HK-2 (cell line): ENCODE measurements at regions not wholly inside any gene's neighbourhood (a gene's known extent, or its start where the extent isn't known, plus 50 kb on each side); places are given as distances from the start of the nearest gene placed in this dataset.

Source experiments
- DNase-seq: peaks from one replicate; pipeline ENCODE4 v3.0.0-alpha.2; 2018; ENCODE audit not compliant: unreplicated experiment

DNA sequence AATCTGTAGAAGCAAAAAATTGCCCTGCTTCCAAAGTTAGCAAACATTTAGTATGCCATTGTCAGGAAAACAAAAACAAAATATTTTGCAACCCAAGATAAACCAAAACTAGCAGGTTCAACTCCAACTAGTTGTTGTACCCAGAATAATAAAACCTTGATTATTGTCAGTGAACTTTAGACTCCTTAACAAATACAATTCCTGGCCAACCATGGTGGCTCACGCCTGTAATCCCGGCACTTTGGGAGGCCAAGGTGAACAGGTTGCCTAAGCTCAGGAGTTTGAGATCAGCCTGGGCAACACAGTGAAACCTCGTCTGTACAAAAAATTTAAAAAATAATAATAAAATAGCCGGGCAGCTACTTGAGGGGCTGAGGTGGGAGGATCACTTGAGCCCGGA, 53.6 kb upstream of the EPCAM start:
- DNase-seq: no peak

DNA sequence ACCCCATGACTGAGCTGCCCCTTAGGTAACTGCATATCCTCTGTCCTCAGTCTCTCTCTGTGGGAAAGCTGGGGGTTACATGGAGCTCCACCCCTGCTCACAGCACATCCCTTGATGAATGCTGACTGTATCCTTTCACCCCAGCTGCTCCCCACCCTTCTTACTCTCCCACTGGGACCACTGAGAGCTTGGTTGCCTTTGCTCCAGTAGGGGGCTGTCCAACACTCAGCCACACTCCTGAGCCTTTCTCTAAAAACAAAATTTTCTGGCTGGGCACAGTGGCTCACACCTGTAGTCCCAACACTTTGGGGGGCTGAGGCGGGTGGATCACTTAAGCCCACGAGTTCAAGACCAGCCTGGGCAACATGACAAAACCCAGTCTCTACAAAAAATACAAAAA, 55.4 kb upstream of the EPCAM start:
- DNase-seq: no peak

DNA sequence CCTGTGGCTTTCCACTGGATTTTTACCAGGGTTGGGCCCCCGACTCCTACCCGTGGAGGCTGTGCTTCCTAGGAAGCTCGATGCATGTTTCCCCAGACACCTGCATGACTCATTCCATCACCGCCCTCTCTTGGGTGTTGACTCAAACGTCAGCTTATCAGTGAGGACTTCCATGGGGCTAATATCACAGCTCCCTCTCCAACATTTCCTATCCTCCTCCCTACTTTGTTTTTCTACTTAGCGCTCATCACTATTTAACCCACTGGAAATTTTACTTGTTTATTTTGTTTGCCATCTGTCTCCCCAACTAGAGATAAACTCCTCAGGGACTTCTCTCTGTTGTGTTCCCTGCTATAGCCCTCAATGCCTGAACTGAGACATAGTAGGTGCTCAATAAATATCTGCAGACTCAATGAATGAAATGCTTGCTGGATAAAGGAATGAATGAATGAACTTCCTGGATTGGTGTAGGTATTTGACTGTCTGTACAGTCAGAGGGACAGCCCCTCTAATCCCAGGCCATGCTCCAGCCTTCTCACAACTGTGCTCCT, 55.9 kb upstream of the EPCAM start:
- DNase-seq: no peak

DNA sequence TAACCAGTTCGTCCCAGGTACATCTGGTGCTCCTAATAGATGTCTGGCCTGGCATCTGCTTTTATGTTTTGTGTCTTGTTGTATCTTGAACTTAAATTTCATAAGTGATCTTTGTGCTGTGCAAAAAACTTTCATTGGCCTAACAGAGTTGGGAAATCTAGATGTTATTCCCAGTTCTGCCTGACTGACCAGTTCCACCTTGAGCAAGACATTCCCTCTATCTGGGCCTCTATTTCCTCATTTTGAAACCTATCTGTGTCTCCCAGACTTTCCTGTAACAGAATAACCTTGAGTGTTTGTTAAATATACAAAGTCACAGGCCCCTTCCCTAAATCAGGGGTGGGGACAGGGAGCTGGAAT, 56.6 kb upstream of the EPCAM start:
- no peak for DNase-seq

DNA sequence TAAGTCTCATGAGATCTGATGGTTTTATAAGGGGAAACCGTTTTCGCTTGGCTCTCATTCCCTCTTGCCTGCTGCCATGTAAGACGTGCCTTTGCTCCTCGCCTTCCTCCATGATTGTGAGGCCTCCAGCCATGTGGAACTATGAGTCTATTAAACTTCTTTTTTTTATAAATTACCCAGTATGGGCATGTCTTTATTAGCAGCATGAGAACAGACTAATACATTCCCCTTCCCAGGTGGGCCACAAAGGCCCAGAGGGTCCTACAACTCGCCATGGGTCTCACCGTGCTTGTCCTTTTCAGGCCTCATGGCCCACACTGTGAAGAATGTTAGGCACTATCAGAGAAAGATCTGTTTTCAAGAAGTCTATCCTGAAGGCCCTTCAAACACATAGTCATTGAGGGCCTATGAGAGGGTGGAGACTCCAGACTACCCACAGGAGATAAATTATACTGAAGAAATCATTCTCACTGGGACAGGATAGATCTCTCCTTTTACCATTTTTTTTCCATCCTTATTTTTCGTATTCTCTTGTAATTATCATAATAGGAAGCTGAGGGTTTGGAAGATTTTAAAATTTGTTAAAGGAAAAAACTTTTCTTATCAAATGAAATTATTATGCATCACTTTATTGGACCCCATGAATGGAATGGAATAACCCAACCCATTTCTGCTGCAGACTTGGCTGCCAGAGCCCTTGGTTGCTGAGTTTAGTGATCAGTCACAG, 57.2 kb upstream of the EPCAM start:
- no peak for DNase-seq

DNA sequence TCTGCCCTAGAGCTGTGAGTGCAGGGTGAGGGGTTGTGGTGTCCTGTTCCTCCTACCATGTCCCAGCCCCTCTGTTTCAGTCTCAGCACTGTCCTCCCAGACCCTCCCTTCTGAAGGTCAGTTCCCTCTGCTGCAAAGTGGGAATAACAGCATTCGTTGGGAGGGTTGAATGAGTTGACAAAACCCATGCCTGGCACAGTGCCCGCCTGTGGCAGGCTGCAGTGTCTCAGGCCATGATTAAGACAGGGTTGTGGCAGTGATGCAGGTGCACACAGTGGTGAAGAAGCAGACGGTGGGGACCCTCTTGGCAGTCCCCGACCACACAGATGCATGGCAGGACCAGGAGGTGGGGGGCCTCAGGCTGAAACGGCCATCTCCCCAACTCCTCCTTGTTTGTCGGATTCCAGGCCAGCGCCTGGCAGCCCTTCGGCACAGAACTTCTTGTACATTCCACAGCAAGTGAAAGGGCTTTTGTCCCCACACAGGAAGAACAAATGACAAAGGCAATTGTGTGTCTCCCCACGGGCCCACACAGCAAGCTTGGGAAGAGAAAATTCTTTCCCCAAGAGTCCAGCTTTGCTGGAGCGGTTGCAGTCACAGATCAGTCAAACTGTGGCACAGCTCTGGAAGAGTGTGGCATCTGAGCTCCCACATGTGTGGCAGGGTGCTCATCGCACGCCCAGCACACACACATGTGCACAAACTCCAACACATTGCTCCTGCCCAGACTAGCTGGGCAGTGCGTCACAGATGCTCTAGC, 58.1 kb upstream of the EPCAM start:
- no peak for DNase-seq

DNA sequence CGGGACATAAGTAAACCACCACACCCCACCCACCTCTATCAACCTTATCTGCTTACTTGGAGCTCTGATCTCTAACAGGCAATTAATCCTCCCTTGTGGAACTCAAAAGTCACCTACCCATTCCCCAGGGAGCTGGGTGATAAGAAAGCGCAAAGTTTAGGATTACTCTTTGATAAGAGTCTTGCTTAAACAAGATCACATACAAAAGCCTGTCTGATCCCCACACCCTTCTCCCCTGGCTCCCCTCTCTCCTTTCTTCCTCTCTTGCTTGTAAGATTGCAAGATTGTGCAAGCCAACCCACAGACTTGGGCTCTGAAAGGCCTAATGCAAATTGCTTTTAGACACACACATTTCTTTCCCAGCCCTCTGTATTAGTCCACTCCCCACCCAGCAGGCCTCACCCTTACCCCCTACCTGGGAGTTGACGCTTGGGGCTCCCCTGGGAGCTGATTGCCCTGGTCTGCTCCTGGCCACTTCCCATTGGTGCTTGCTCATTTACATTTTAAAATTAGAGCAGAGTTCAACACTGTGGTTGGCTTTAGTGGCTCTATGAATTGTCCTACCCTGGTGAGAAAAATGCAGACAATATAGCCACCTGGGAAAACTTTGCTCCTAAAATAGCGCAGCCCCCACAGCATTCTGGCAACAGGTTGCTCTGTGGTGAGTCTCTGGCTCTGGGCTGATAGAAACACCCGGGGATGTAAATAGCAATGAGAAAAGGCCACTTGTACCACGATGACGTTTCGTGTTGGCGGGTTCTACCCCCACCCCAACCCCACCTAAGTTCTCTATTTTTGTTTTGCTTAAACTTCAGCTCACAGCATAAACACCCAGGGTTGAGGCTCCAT, 58.9 kb upstream of the EPCAM start:
- no peak for DNase-seq

DNA sequence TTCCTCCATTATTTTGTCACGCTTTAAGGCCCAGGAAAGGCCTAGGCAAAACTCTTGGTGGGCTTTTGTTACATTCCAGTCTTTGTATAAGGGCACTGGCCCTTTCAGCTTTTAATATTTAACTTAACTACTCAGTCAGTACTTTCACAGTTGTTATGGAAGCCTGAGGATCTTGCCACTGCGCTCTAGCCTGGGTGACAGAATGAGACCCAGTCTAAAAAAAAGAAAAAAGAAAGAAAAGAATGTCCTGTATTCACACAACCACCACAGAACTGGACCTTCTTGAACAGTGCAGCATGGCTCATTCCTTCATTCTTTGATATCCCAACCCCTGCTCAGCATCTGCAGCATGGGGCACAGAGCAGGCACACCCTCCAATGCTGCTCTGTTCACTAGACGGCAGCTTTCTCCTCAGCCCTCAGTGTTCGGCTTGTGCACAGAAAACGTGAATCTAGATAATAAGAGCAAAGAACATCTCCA, 59.6 kb upstream of the EPCAM start:
- DNase-seq: no peak

DNA sequence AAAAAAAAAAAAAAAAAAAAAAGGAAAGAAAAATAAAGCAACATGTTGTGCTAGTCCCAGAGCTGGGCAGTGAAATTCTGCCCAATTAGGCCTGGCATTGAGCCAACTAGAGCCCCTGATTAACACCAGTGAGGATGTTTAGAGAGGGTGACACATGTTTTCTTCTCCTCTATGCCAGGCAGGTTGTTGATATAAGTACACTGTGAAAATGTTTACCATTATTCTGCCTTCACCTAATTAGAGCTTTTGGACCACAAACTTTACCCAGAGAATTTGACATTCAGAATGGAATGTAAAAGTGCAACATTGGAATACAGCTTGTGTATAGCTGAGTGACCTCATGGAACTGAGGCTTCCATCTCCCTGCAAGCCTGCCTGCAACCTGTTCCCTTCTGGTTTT, 62.0 kb upstream of the EPCAM start:
- no peak for DNase-seq

DNA sequence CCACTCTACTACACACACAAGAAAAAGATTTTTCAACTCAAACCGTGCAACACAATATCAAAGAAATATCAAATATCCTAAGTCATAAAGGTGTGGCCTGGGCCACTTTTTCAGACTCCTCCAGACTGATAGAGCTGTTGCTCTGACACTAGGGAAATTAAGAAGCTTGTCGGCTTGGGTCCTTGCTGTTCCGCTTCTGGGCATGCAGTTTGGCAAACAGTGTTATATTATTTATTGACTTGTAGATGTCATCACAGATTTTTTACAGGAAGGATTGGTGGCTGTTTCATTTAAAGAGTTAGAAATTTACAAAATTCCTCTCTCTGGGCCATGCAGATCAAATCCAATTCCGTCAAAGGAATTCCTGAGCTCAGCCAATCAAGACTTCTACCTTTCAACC, 64.5 kb upstream of the EPCAM start:
- no peak for DNase-seq

DNA sequence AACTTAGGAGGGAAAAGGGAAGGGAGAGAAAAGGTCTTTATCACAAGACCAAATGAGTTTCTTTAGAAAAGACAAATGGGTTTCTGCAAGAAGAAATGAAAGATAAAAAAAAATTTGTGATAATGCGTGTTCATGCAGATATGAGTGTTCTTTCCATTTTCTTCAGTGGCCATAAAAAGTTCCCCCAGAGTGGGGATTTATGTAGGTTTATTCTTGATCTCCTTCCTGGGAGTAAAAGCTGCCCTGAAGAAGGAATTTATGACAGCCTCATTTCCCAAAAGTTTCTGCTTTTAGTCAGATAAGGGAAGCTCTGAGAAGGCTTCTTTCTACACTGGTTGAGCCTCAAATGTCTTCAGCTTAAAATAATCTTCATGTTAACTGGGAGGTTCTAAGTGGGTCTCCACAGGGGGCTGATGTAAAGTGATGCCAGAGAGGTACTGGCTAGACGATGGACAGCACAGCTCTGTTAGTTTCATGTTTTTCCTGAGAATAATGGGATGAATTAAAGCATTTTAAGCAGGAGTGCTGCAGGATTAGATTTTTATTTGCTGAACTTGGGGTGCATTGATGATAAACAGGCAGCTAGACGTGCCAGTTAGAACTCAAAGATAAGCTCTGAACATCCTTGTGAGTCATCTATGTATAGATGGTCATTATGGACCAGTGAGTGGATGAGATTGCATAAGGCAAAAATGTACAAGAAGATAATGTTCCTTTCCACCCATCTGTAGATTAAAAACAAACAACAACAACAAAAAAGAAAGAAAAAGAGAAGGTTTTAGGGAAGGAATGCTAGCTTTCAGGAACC, 65.6 kb upstream of the EPCAM start:
- DNase-seq: no peak

DNA sequence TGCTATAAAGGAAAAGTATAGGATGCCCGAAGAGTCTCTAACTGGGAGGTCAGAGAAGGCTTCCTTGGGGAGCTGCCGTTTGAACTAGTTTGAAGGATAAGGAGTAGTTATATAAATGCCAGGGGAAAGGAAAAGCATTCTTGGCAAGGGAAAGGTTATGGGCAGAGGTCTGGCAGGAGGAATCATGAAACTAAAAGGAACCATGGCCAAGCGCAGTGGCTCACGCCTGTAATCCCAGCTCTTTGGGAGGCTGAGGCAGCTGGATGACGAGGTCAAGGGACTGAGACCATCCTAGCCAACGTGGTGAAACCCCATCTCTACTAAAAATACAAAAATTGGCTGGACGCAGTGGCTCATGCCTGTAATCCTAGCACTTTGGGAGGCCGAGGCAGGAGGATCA, 66.8 kb upstream of the EPCAM start:
- DNase-seq: no peak

DNA sequence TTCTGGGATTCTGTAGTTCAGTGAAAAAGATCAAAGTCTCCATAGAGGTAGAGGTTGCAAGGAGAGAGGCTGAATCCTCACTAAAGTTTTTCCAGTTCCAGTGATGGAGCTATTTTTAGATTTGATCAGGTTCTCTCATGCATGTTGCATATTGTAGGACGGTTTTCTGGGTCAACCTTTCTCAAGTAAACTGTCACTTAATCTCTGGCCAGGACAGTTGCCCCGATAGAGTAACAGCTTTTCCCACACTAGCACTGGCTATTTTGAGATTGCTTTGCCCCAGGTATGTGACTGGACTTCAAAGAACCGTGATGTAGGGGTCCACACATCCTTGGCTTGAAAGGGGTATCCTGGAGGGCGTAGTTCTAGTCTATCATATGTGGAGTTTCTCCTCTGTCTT, 67.4 kb upstream of the EPCAM start:
- no peak for DNase-seq

DNA sequence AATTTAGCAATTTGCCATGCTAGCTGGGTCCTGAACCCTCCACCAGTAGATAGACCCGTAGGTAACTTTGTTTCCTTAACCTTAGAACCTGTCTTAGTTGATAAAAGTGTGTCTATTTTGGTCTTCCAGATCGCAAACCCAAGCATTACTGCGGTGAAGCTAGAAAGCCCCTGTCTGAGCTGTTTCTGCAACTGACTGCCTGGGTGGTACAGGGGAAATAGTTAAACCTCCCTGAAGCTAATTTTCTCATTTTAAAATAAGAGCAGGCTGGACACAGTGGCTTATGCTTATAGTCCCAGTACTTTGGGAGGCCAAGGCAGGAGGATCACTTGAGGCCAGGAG, 67.9 kb upstream of the EPCAM start:
- DNase-seq: no peak

DNA sequence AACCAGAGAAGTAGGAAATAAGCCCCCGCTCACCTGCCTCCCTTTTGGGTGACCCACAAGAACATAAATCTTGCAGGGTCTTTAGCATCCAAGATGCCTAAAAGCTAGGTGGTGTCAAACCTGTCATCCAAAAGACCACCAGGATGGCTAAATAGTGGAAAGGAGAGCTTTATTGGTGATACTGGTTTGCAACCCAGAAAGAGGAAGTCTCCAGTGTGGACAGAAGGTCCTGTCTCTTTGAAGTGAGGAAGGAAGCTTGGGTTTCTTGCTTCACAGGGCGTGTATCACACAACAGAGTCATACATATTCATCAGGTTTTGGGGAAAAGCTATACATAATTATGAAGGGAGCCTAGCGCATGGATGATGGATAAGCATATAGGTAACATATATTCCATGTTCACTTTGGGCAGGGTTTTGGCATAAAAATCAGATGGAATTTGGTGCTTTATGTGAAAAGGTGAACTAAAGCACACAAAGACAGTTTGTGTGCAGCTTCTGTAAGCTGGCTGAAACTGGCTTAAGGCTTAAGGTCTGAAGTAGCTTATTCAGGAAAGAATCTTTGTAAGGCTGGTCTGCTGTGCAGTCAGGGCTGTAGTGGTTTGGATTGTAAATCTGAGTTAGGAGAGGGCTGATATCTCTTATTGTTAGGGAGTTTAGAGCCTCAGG, 68.4 kb upstream of the EPCAM start:
- DNase-seq: no peak

DNA sequence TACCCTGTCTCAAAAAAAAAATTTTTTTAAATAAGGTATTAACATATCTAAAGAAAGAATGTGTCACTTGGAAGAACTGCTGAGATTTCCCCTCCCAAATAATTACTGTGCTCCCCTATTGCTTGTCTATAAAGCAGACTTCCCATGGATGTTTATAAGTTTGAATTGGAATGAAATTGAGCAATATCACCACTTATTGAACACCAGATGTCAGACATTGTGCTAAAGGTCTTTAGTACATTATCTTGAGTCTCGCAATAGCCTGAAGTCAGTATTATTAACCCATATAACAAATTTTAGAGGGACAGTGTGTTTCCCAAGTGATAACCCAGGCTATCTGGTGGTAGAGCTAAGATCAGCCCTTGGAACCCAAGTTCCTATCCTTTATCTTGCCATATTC, 69.0 kb upstream of the EPCAM start:
- DNase-seq: no peak

DNA sequence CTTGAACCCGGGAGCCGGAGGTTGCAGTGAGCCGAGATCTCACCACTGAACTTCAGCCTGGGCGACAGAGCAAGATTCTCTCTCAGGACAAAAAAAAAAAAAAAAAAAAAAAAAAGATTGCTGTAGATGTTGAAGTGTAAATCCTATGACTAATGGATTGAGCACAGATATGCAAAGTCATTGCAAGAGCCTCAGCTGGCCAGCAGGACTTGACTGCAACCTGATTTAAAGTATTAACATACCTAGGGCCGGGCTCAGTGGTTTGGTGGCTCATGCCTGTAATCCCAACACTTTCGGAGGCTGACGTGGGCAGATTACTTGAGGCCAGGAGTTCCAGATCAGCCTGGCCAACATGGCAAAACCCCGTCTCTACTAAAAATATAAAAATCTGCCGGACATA, 69.6 kb upstream of the EPCAM start:
- no peak for DNase-seq

DNA sequence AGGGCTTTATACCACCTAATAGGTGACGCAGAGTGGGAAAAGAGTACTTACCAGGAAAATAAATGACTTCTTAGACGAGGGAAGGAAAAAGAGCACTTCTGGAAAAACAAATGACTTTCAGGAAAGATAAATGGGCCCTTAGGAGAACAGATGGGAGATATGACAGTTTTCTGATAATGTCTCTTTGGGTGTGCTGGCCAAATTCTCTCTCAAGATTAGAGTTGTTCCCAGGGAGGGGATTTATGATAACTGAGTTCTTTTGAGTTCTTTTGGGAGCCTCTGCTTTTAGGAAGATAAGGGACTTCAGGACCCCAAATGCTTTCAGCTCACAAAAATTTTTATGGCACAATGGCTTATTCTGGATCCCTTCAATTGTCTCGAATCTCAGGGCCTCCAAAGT, 70.3 kb upstream of the EPCAM start:
- DNase-seq: no peak

DNA sequence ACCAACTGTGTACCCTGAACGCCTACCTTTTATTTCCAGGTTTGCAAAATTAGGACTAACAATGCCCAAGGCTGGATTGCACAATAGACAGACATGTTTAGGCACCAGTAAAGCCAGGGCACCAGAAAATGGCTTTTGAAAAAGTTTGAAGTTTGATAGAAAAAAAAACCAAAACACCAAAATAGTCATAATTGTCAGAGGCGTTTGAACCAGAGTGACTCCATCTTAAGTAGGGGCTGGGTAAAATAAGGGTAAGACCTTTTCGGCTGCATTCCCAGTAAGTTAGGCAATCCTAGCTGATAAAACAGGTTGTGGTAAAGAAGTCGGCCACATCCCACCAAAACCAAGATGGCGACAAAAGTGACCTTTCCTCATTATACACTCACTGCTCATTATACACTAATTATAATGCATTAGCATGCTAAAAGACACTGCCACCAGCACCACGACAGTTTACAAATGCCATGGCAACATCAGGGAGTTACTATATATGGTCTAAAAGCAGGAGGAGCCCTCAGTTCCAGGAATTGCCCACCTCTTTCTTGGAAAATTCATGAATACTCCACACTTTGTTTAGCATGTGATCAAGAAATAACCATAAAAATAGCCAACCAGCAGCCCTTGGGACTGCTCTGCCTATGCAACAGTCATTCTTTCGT, 71.2 kb upstream of the EPCAM start:
- no peak for DNase-seq

DNA sequence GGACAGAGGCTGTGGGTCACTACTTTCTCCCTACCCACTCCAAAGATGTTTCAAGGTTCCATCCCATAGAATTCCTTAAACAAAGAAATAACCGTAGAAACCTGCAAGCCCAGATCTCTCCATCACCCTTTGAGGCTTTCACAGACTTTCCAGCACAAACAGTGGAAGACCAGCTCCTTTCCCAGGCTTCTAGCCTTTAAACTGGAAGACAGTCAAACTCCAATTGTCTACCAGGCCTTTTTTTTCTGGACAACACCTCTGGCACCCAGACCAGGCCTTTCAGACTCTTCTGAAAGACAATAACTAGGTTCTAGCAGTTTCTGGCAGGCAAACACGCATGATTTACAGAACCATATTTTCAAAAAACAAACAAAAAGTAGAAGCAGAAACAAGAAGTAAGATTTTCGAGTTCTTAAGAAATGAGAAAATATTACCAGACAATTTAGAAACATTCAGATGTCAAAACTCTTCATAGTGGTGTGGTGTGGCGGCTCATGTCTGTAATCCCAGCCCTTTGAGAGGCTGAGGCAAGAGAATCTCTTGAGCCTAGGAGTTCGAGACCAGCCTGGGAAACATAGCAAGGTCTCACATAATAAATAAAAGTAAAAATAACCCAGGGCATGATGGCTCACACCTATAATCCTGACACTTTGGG, 73.0 kb upstream of the EPCAM start:
- DNase-seq: no peak
